OCI-LY3 (cell line): ENCODE measurements at regions not wholly inside any gene's neighbourhood (a gene's known extent, or its start where the extent isn't known, plus 50 kb on each side); places are given as distances from the start of the nearest gene placed in this dataset.

Experiments
- EZH2phosphoT487 ChIP-seq: fragments of 200-600 bp; shearing (Covaris generic); IDR thresholded peaks from 2 replicates; pipeline ENCODE4 v1.6.1; 2018; ENCODE audit warnings: antibody characterized with exemption, mixed run types, low read depth
- TF ChIP-seq, protein P1 (sequence below): fragments of 200-600, 300-600 bp; sonication (generic); IDR thresholded peaks from 2 replicates; pipeline ENCODE4 v1.5.1; 2014; ENCODE audit warnings: antibody characterized with exemption, low read length, low read depth

DNA sequence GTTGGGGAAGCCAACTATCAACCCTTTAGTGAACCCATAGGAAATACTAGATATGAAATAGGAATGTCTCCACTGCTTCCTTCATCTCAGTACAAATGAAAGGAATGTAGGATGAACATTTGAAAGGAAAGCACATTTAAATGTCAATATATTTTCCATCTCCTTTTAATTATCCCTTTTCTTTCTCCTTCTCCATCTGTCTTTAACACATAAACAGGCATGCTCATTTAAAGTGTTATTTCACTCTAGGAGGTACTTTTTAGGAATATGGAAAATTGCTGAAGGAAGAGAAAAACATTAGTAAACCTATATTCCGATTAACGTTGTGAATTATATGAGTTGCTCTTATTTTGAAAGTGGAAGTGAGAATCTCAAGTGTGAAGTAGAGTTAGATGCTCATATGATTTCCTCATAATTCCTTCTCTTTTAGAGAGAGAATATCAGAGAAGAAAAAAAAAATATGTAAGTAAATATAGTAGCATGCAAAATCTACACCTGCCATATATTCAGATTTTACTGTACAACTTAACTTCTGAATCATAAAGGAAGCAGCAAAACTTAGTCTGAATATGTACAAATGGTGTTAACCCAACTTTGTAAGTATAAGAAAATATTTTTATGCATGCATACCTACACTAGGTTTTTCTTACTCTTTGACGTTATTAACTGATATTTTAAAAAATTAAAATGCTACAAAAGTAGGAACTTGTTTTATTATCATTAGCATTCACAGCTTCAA lies 406.9 kb upstream of the B3GALT2 start:
- TF ChIP-seq, protein P1, sequence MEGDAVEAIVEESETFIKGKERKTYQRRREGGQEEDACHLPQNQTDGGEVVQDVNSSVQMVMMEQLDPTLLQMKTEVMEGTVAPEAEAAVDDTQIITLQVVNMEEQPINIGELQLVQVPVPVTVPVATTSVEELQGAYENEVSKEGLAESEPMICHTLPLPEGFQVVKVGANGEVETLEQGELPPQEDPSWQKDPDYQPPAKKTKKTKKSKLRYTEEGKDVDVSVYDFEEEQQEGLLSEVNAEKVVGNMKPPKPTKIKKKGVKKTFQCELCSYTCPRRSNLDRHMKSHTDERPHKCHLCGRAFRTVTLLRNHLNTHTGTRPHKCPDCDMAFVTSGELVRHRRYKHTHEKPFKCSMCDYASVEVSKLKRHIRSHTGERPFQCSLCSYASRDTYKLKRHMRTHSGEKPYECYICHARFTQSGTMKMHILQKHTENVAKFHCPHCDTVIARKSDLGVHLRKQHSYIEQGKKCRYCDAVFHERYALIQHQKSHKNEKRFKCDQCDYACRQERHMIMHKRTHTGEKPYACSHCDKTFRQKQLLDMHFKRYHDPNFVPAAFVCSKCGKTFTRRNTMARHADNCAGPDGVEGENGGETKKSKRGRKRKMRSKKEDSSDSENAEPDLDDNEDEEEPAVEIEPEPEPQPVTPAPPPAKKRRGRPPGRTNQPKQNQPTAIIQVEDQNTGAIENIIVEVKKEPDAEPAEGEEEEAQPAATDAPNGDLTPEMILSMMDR = no peak
- TF ChIP-seq EZH2phosphoT487 = 0 out of 2 replicates have a peak, but pooled peaks have one; percentile 44
